22Rv1 (cell line): ENCODE measurements at regions not wholly inside any gene's neighbourhood (a gene's known extent, or its start where the extent isn't known, plus 50 kb on each side); places are given as distances from the start of the nearest gene placed in this dataset.

ENCODE experiments used
- H3K27ac ChIP-seq: fragments of 450-650 bp; 2 replicates; pipeline ENCODE4 v1.5.1; 2017
- ZFX ChIP-seq: fragments of 450-650 bp; IDR thresholded peaks from 2 replicates; pipeline ENCODE4 v1.6.1; 2017; ENCODE audit warnings: antibody characterized with exemption, borderline replicate concordance
- TF ChIP-seq, protein P1 (sequence below): fragments of 450-650 bp; IDR thresholded peaks from 2 replicates; pipeline ENCODE4 v1.5.1; 2017; ENCODE audit warnings: mild to moderate bottlenecking

DNA sequence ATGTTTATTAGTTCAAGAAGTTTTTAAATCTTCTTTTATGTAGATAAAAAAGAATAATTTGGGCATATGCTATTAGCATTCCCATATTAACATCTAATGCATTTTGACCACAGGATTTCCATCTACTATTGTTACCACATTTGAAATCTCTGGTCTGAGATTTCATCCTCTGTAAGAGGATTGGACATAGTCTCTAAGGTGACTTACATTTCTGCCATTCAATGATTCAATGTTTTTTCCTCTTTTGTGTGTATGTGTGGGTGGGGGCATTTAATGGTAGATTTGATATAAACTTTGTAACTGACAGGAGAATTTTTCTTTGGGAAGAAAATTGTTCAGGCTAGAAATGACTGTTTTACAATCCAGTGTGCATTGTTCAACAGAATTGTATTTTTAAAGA lies 307.3 kb upstream of the RBMS3 start:
- TF ChIP-seq, protein P1, sequence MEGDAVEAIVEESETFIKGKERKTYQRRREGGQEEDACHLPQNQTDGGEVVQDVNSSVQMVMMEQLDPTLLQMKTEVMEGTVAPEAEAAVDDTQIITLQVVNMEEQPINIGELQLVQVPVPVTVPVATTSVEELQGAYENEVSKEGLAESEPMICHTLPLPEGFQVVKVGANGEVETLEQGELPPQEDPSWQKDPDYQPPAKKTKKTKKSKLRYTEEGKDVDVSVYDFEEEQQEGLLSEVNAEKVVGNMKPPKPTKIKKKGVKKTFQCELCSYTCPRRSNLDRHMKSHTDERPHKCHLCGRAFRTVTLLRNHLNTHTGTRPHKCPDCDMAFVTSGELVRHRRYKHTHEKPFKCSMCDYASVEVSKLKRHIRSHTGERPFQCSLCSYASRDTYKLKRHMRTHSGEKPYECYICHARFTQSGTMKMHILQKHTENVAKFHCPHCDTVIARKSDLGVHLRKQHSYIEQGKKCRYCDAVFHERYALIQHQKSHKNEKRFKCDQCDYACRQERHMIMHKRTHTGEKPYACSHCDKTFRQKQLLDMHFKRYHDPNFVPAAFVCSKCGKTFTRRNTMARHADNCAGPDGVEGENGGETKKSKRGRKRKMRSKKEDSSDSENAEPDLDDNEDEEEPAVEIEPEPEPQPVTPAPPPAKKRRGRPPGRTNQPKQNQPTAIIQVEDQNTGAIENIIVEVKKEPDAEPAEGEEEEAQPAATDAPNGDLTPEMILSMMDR = no peak
- TF ChIP-seq ZFX = no peak
- no peak overlapping the region for H3K27ac ChIP-seq

DNA sequence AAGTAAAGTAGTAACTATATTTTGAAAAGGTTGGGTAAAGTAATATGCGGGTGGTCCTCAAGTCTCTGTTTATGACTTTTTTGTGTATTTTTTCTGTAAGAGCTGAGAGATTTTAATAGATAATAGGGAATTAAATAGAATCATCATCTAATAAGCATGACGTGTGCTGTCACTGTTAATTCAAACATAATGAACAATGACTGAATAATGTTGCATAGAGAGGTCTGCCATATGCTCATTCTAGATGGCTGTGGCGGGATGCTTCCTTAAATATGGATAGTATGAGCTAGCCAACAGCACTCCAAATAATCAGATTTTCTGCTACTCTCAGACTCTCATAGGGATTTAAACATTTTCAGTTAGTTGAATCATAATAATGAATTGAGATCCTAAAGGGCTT lies 302.8 kb upstream of the RBMS3 start:
- H3K27ac ChIP-seq = no peak overlapping the region
- no peak for TF ChIP-seq ZFX
- TF ChIP-seq, protein P1 = no peak

DNA sequence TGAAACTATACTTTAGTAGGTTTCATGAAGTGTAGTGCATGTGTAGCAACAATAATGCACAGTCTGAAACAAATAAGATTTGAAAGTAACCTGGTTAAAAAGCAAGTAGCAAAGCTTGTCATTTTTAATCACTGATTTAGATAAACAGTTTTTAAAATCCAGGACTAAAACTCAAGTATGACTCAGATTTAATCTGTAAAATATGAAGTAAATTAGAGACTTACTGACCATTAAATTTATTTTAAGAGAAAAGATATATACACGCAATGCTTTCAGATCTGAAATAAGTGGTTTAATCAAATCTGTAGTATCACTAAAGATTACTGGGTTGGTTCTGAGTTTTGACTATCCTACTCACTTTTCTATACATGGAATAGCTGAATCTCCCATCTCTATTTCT lies 300.7 kb upstream of the RBMS3 start:
- no peak for TF ChIP-seq ZFX
- TF ChIP-seq, protein P1 = no peak
- no peak overlapping the region for H3K27ac ChIP-seq

DNA sequence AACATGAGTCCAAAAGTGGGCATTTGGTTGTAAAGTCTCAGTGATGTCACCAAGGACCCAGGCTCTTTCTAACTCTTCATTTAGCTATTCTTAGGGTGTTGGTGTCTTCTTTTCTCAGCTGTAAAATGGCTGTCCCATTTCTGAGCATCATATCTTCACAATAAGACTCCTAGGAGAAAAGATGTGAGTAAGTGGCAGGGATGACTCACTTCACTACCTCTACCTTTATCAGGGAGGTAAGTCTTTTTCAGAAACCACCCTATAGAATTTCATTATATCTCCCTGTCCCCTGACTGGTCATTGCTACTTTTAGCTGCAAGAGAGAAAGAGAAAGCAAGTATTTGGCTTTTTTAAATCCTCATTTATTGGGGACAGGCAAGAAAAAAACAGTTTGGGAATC lies 300.2 kb upstream of the RBMS3 start:
- TF ChIP-seq, protein P1 = no peak
- TF ChIP-seq ZFX = no peak
- H3K27ac ChIP-seq = no peak overlapping the region

DNA sequence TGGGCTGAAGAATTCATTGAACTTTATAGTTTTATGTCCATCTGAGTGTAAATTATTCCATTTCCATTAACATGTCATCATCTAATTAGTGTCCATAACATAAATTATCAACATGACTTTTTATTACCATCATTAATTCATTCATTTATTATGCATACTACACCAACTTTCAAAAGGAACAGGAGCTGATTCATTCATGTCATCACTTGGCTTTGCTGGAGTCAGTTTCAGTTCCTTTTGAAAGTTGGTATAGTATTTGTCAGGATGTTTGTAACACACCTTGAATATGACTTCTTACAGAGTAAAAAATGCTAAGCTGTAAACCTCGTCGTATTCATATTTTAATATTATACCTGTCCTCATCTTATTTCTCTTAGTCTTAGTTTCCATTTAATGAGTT lies 298.0 kb upstream of the RBMS3 start:
- H3K27ac ChIP-seq = no peak overlapping the region
- no peak for TF ChIP-seq ZFX
- TF ChIP-seq, protein P1 = no peak

DNA sequence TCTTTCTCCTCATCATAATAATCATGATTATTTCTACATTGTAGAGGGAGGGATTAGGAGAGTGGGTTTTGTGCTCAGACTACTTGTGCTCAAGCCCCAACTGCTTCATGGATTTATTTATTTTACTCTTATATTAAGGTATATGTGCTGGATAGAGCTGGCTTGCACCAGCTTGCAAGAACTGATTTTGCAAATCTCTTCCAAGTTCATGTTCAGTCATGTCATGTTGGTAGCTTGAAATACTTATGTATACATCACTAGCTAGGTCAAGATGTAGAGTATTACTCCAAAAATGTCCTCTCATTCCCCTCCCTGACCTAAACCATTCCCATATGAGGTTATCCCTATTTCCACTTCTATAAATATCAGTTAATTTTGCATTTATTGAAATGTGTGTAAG lies 293.9 kb upstream of the RBMS3 start:
- no peak overlapping the region for H3K27ac ChIP-seq
- no peak for TF ChIP-seq ZFX
- TF ChIP-seq, protein P1 = no peak

DNA sequence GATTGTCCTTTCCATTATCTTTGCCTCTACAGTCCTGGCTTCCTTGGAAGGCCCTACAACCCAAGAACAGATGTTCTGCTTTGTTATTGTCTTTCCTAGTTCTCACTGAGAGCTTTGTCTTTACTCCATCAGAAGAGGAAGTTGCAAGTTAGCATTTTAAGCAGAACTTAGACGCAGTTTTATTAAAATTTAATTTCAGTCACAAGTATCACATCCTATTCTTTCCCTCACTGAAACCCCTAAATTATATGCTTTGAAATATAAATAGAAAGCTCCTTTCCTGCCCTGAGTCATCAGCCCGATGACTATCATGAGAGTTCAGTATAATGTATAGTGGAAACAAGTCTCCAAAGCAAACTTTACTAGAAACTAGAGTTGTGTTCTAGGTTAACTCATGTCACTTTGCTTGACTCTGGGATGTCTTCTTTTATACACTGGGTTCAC lies 291.2 kb upstream of the RBMS3 start:
- no peak overlapping the region for H3K27ac ChIP-seq
- TF ChIP-seq, protein P1 = no peak
- no peak for TF ChIP-seq ZFX
